Esophagus squamous epithelium (tissue), 5 donors: ENCODE measurements at regions not wholly inside any gene's neighbourhood (a gene's known extent, or its start where the extent isn't known, plus 50 kb on each side); places are given as distances from the start of the nearest gene placed in this dataset.

Experiments
- DNase-seq: peaks from one replicate; lab custom pipeline; 2025; lab: John Stamatoyannopoulos, UW
- H3K27ac ChIP-seq, 4 donors: fragments of 200-600 bp; sonication (generic); one replicate each; pipeline ENCODE4 v1.5.1; 2016 to 2019; ENCODE audit warnings: mild to moderate bottlenecking in 1 of 4
- H3K27me3 ChIP-seq, 4 donors: fragments of 200-600 bp; sonication (generic); 1 replicate in 3 of 4; 2 replicates in 1 of 4; pipeline versions ENCODE4 v1.5.1 to v1.6.0; 2017 to 2021; ENCODE audit warnings: antibody characterized with exemption in 1 of 4
- H3K36me3 ChIP-seq, 3 donors: fragments of 200-600 bp; sonication (generic); one replicate each; pipeline ENCODE4 v1.5.1; 2016 to 2019
- H3K4me1 ChIP-seq, 3 donors: fragments of 200-600 bp; sonication (generic); one replicate each; pipeline ENCODE4 v1.5.1; 2017 to 2019
- H3K4me3 ChIP-seq, 4 donors: fragments of 200-600 bp; sonication (generic); 1 replicate in 3 of 4; 2 replicates in 1 of 4; pipeline ENCODE4 v1.5.1; 2016 to 2019; ENCODE audit warnings: mild to moderate bottlenecking in 2 of 4, moderate library complexity in 1 of 4
- H3K9me3 ChIP-seq, 3 donors: fragments of 200-600 bp; sonication (generic); one replicate each; pipeline ENCODE4 v1.5.1; 2016 to 2019
- CTCF ChIP-seq, 6 experiments: fragments of 450-650 bp in 4 of 6; fragments of 200-600 bp in 2 of 6; sonication (generic) in 2 of 6; IDR thresholded peaks; one replicate each; pipeline ENCODE4 v1.5.1; 2016 to 2019; ENCODE audit warnings: antibody characterized with exemption in 6 of 6, mild to moderate bottlenecking in 4 of 6, moderate library complexity in 4 of 6
- POLR2A ChIP-seq, 4 donors: fragments of 450-650 bp; IDR thresholded peaks; one replicate each; pipeline ENCODE4 v1.6.1; 2017; ENCODE audit warnings: antibody characterized with exemption in 4 of 4, mild to moderate bottlenecking in 4 of 4, moderate library complexity in 3 of 4
- WGBS, 2 donors: methylation state at CpG; one replicate each; pipeline ENCODE4 v1.1.5; 2018; 5-methylcytosine and 5-hydroxymethylcytosine counted together
- intact Hi-C: fragments of 100-400 bp; cut with DNase I; formaldehyde crosslinking; loops from one replicate; pipeline ENCODE4 v1.15.0; 2022
- donor health status: DM: yes; HTN: yes; CAD: no.

- Histone ChIP-seq H3K4me1 (peaks cover 0 to 39% (median 10%) of the 10 kb centered on the region in 3 donors), H3K36me3 (no peaks in the 10 kb centered on the region), H3K27ac (peak overlapping the region; percentile 70 to 97 (median 86)), H3K9me3 (no peaks in the 10 kb centered on the region), H3K4me3 (peak overlapping the region; percentile 36 to 79 (median 50)), H3K27me3 (peaks cover 0 to 37% (median 3%) of the 10 kb centered on the region in 4 donors)
- no peak for TF ChIP-seq POLR2A (IDR thresholded peaks at IDR 0.05)
- intact Hi-C loops = no loop called here
- DNase-seq = no peak
- 25 to 31% methylated on average over 11 of the region's 11 CpGs for WGBS, 2 donors
Observed at GRCh38 chr2:143937723-143938350, 582.1 kb downstream of the ZEB2 start.

GRCh38 chr2:143936848-143937722, 582.8 kb downstream of the ZEB2 start:
- Histone ChIP-seq H3K4me1 (peaks cover 0 to 39% (median 10%) of the 10 kb centered on the region in 3 donors), H3K27ac (peak overlapping the region; percentile 70 to 97 (median 86)), H3K27me3 (peaks cover 0 to 37% (median 3%) of the 10 kb centered on the region in 4 donors), H3K4me3 (peak overlapping the region; percentile 36 to 79 (median 50)), H3K9me3 (no peaks in the 10 kb centered on the region), H3K36me3 (no peaks in the 10 kb centered on the region)
- TF ChIP-seq POLR2A (IDR thresholded peaks at IDR 0.05) (no peak), CTCF (IDR thresholded peaks at IDR 0.05) (no peak)
- DNase-seq = no peak
- intact Hi-C loops = no loop called here
- 0% methylated on average over 15 to 22 of the region's 108 CpGs for WGBS, 2 donors

GRCh38 chr2:143936538-143936847, 583.4 kb downstream of the ZEB2 start:
- peaks cover 0 to 39% (median 10%) of the 10 kb centered on the region in 3 donors for H3K4me1 ChIP-seq
- intact Hi-C loops = no loop called here

GRCh38 chr2:143935482-143935752, 584.5 kb downstream of the ZEB2 start:
- Histone ChIP-seq H3K4me1 (peaks cover 0 to 36% (median 10%) of the 10 kb centered on the region in 3 donors), H3K36me3 (no peaks in the 10 kb centered on the region), H3K9me3 (no peaks in the 10 kb centered on the region), H3K4me3 (peak overlapping the region in 3 of 4 donors; percentile 2 to 79 (median 59)), H3K27me3 (peaks cover 0 to 37% (median 3%) of the 10 kb centered on the region in 4 donors), H3K27ac (peak overlapping the region; percentile 70 to 97 (median 86))
- intact Hi-C loops = no loop called here
- DNase-seq = no peak
- 54 to 91% methylated on average over 4 of the region's 4 CpGs for WGBS, 2 donors
- no peak for TF ChIP-seq CTCF (IDR thresholded peaks at IDR 0.05)
- TF ChIP-seq POLR2A (IDR thresholded peaks at IDR 0.05) = no peak

More at GRCh38 chr2:143936538-143936847, 583.4 kb downstream of the ZEB2 start:
- TF ChIP-seq POLR2A (IDR thresholded peaks at IDR 0.05) (no peak), CTCF (IDR thresholded peaks at IDR 0.05) (no peak)
- WGBS, 2 donors = 18% methylated on average over 10 to 12 of the region's 14 CpGs
- Histone ChIP-seq H3K9me3 (no peaks in the 10 kb centered on the region), H3K27me3 (peaks cover 0 to 37% (median 3%) of the 10 kb centered on the region in 4 donors), H3K4me3 (peak overlapping the region; percentile 36 to 79 (median 50)), H3K36me3 (no peaks in the 10 kb centered on the region), H3K27ac (peak overlapping the region; percentile 70 to 97 (median 86))
- no peak for DNase-seq

GRCh38 chr2:143934626-143935481, 585.1 kb downstream of the ZEB2 start:
- WGBS, 2 donors = 65 to 70% methylated on average over 10 of the region's 10 CpGs
- no peak for DNase-seq
- H3K36me3 ChIP-seq = no peaks in the 10 kb centered on the region
- intact Hi-C loops = no loop called here
- peak overlapping the region; percentile 70 to 97 (median 86) for H3K27ac ChIP-seq
- TF ChIP-seq CTCF (IDR thresholded peaks at IDR 0.05) (no peak), POLR2A (IDR thresholded peaks at IDR 0.05) (no peak)
- peak overlapping the region in 3 of 4 donors; percentile 2 to 79 (median 59) for H3K4me3 ChIP-seq
- H3K27me3 ChIP-seq = peaks cover 0 to 37% (median 3%) of the 10 kb centered on the region in 4 donors
- H3K4me1 ChIP-seq = peaks cover 0 to 30% (median 10%) of the 10 kb centered on the region in 3 donors
- no peaks in the 10 kb centered on the region for H3K9me3 ChIP-seq
